Cardiac fibroblast (primary cell): ENCODE measurements at regions not wholly inside any gene's neighbourhood (a gene's known extent, or its start where the extent isn't known, plus 50 kb on each side); places are given as distances from the start of the nearest gene placed in this dataset.
"Not testable (repeated sequence)": the region's sequence is repeated elsewhere in the genome, so short reads cannot be mapped to it uniquely, and the experiment has no call there.

Source experiments
- DNase-seq, 2 donors: peaks; one replicate each; pipeline versions ENCODE4 v3.0.0 to v3.0.0-alpha.2; 2010; ENCODE audit warnings: low read depth in 2 of 2
- H3K4me3 ChIP-seq, 2 donors: replicated peaks in 1 of 2; 1 replicate in 1 of 2; 2 replicates in 1 of 2; pipeline ENCODE4 v1.5.1; 2011; ENCODE audit warnings: low read depth in 2 of 2, low read length in 2 of 2, mild to moderate bottlenecking in 2 of 2, moderate library complexity in 1 of 2
- TF ChIP-seq, protein P1 (sequence below): IDR thresholded peaks from one replicate; pipeline ENCODE4 v1.5.1; 2011; ENCODE audit warnings: low read depth, mild to moderate bottlenecking, low read length, inconsistent platforms

DNA sequence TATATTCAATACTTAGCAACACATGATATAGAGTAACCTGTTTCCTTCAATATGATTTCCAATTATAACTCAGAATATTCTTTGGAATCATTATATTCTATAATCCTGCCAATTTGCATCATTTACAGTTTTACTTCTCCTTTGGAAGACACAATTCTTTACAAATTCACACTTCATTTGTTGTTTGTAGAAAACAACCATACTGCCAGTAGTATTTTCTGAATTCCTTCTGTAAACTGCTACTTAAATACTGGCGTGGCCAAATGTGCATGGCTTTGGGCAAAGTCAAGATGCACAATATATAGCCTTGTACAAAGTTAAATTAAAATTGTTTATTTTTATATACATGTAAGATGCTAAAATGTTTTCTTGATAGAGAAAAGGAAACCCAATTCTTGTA lies 687.1 kb upstream of the NEGR1 start:
- DNase-seq, result no peak
- no peak overlapping the region for H3K4me3 ChIP-seq
- TF ChIP-seq, protein P1, sequence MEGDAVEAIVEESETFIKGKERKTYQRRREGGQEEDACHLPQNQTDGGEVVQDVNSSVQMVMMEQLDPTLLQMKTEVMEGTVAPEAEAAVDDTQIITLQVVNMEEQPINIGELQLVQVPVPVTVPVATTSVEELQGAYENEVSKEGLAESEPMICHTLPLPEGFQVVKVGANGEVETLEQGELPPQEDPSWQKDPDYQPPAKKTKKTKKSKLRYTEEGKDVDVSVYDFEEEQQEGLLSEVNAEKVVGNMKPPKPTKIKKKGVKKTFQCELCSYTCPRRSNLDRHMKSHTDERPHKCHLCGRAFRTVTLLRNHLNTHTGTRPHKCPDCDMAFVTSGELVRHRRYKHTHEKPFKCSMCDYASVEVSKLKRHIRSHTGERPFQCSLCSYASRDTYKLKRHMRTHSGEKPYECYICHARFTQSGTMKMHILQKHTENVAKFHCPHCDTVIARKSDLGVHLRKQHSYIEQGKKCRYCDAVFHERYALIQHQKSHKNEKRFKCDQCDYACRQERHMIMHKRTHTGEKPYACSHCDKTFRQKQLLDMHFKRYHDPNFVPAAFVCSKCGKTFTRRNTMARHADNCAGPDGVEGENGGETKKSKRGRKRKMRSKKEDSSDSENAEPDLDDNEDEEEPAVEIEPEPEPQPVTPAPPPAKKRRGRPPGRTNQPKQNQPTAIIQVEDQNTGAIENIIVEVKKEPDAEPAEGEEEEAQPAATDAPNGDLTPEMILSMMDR, result no peak

DNA sequence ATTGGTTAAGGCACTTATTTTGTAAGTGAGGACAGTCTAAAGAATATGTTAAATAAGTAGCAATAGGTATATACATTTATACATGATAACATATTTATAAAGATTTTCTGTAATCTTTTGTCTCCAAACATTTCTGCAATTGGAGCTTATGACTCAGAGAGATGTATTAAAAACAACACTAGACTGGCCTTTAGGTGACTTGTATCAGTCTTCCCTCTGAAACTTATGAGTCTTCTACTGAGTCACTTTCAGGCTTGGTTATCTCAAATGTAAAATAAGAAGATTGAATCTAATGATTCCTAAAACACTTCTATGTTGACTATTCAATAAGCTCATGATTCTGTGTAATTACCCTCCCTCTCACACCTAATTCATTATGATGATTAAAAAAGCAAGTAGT lies 672.6 kb upstream of the NEGR1 start:
- no peak overlapping the region for H3K4me3 ChIP-seq
- no peak for DNase-seq
- TF ChIP-seq, protein P1, result no peak

DNA sequence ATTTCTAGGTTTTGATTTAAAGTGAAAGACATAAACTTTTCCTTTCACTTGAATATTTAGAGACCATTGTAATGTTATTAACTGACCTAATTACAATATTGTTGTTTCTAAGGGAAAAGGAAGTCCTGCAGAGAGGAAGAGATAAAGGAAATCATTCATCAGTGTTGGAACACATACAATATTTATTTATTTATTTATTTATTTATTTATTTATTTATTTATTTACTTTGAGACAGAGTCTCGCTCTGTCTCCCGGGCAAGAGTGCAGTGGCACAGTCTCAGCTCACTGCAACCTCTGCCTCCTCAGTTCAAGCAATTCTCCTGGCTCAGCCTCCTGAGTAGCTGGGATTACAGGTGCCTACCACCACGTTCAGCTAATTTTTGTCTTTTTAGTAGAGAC lies 668.6 kb upstream of the NEGR1 start:
- not testable (repeated sequence) for H3K4me3 ChIP-seq, DNase-seq

DNA sequence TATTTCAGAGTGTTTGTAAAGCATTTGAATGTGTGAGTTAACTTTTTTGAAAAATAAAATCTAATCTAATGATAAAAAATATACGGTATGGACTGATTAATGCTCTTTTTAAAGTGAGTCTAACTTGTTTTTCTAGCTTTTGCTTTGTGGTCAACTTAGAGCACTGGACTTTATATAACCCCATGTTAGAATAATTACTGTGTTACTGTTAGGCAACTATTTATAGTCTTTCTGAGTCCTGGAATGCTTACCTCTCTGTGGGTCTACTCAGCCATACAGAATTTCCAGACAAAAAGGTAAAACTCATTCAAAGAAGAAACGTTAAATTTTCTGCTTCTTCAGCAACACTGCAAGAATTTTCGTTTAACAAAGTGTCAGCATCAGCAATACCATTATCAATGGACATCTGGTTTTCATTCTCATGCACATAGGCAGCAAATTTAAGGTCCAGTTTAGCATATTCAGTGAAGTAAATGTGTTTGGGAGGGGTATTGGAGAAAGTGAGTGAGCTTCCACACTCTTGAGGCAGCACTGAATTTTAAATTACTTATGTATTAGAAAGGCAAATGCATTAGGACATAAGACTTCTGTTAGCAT lies 664.7 kb upstream of the NEGR1 start:
- TF ChIP-seq, protein P1, result no peak
- H3K4me3 ChIP-seq, result no peak overlapping the region
- no peak for DNase-seq

DNA sequence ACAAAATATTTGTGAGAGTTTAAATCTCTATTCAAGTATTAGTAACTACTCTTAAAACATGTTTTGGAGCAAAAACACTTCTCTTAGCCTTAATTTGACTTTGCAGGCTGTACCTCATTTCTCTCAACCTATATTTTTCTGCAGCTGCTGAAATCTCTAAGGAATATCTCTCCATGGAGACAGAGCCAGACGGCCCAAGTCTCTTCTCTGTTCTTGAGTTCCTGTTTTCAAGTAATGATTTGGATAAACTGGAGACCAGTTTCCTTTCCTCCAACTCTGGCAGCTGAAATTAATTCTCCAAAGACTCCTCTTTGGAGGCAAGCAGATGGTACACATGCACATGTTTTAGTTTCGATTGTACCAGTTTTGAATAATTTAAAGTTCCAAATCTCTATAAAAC lies 659.7 kb upstream of the NEGR1 start:
- DNase-seq, result no peak
- no peak overlapping the region for H3K4me3 ChIP-seq
- TF ChIP-seq, protein P1, result no peak

DNA sequence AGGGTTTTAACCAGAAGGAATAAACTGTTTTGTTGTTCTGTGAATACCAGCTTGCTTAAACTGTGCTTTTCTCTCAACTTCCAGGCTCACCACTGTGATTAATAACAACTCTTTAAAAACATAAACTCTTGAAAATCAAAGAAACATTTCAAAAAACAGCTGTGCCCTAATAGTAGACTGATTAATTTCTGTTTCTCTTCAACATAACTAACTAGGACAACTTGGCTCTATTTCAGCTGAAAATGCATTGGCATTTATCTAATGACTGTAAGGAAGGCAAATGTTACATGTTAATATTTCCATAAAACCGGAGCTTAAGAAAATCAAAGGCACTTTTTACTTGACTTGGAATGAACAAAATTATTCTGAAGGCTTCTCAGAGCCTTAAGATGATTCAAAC lies 656.1 kb upstream of the NEGR1 start:
- TF ChIP-seq, protein P1, result no peak
- DNase-seq, result no peak
- H3K4me3 ChIP-seq, result no peak overlapping the region

DNA sequence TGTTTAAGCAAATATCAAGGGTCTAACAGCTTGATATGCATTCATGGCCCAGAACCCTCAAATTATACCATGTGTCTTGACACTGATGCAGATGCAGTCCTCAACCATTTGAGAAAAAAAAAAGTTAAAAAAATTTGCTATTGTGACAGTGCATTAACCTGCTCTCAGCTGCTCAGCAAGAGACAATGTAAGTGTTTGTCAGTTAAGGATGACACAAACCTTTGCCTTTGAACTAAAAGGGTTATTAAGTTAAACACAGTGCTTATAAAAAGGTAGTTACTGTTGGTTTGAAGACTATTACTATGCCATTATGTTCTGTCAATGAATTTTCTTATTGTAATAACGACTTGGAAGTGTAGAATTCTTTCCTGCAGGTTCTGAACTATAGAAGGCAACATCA lies 655.6 kb upstream of the NEGR1 start:
- TF ChIP-seq, protein P1, result no peak
- no peak for DNase-seq
- H3K4me3 ChIP-seq, result no peak overlapping the region
